ENCODE measurements at regions not wholly inside any gene's neighbourhood (a gene's known extent, or its start where the extent isn't known, plus 50 kb on each side); places are given as distances from the start of the nearest gene placed in this dataset.

- DNase-seq = no peak
These were observed 485.0 kb downstream of the TAF11L14 start for GRCh38 chr5:18119156-18119785.

GRCh38 chr5:18141222-18141621 is 507.0 kb downstream of the TAF11L14 start:
- no peak for DNase-seq

DNA sequence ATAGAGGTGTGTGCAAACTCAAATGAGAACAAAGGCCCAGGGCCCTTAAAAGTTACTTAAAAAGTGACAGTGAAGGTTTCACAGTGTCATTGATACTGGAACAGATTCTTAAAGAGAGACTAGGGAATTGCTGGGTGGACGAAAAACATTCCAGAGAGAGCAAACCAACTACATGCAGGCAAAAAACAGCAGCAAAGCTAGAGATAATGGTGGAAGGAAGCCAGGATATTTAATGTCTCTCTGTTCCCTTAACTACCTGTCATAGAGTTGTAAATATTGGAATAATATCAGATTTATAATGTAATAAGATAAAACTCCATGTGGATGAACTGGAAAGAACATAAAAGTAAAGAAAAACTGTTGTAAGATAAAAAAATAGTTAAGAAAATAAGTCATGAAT is 508.6 kb downstream of the TAF11L14 start:
- no peak for DNase-seq

GRCh38 chr5:18152671-18153070 is 518.4 kb downstream of the TAF11L14 start:
- DNase-seq = no peak

DNA sequence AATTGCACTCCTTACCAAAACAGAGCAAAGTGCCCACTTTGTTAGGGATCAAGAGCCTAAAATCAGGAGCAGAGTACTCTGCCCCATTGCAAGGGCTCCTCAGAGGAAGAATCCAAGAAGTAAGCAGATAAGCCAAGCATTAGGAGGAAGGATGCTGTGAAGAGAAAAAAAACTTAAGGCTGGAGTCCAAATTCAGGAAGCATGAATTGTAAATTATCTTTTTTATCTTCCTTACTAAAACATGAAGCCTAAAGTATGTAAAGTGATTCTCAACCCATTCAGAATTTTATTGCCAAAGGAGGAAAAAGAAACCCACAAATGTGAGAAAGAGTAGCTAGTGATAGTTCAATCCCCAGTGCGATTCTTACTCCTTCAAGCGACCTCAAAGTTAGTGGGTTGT is 523.9 kb downstream of the TAF11L14 start:
- no peak for DNase-seq

DNA sequence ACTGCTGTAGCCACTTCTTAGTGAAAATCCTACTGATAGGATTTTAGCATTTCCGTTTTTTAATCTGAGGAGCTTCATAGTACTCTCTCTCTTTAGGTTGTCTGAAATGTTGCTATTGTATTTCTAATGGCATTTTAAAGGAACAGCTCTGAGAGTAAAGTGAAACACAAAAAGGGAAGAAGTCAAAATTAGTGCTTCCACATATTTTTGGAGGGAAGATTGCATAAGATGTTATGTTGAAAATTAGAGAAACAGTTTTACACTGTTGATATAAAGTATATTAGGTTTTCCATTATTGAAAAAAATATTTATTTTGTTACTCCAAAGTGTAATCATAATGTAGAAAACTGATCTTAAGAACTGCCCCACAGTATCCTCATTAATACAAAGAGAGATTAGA is 525.1 kb downstream of the TAF11L14 start:
- DNase-seq = no peak

DNA sequence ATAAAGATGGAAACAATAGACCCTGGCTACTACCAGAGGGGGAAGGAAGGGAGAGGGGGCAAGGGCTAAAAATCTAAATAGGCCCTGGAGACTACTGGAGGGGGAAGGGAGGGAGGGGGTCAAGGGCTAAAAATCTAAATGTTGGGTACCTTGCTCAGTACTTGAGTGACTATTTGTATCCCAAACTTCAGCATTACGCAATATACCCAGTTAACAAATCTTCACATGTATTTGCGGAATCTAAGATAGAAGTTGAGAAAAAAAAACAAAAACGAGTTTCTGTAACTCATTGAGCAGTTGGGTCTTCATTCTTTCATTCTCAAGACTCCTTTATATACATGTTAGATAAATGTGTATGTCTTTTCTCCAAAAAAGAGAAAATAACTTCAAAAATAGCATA is 537.4 kb downstream of the TAF11L14 start:
- DNase-seq = no peak

GRCh38 chr5:18179579-18179978 is 545.3 kb downstream of the TAF11L14 start:
- no peak for DNase-seq

DNA sequence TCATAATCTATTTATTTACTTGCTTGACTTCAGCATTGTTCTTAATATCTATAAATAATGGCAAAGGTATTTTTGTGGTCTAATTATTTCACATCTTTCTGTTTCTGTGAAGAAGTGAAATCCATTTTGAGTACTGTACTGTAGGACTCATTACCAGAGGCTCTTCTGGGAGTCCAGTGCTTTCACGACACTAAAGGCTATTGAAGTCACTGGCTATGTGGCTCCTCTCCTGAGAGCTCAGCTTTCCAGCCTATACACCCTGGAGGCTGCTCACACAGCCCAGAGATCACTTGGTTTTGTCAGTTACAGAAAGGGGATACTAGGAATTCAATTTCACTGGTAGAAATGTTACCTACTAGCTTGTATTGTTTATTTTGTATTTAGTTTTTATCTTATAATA is 547.3 kb downstream of the TAF11L14 start:
- DNase-seq = no peak

- no peak for DNase-seq
These were observed 561.6 kb downstream of the TAF11L14 start for GRCh38 chr5:18195910-18196309.

GRCh38 chr5:18197734-18198133 is 563.5 kb downstream of the TAF11L14 start:
- DNase-seq = no peak

DNA sequence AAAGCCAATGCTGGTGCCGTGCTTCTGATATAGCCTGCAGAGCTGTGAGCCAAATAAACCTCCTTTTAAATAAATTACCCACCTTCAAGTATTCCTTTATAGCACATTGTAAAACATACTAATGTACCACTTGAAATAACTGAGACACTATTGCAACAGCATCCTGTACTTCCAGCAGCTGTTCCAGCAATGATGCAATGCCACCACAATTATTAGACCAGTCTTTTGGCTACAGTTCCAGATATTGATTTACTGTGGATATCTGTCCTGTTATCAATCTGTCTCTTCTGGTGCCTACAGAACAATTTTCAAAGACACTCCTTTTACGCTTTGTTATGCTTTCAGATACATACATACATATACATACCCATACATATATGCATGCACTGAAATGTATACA is 567.9 kb downstream of the TAF11L14 start:
- DNase-seq = no peak

- DNase-seq = no peak
These were observed 569.0 kb downstream of the TAF11L14 start for GRCh38 chr5:18203296-18203695.

DNA sequence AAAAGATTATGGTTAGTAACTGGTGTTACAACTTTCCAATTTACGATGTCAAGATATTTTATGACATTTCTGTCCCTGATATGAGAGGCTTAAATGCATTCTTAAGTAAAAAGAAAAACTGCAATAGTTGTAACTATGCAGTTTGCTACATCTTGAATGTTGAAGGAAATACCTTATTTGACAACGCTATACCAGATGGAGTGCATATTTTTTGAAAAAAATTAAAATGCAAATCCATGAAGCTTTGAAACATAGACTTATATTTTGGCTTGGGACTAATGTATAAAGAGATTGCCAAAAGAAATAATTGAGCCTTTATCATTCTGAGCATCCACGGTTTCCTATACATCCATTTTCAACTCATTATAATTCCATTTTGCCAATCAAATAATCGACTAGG is 579.4 kb downstream of the TAF11L14 start:
- DNase-seq = no peak

DNA sequence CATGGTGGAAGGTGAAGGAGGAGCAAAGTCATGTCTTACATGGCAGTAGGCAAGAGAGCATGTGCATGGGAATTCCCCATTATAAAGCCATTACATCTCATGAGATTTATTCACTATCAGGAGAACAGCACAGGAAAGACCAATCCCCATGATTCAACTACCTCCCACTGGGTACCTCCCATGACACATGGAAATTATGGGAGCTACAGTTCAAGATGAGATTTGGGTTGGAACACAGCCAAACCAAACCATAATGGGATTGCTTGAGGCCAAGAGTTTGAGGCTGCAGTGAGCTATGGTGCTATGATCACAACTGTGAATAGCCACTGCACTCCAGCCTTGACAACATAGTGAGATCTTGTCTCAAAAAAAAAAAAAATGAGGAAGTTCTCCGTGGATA is 581.8 kb downstream of the TAF11L14 start:
- DNase-seq = no peak

- DNase-seq = no peak
These were observed 582.5 kb downstream of the TAF11L14 start for GRCh38 chr5:18216729-18217128.

- DNase-seq = no peak
These were observed 585.0 kb downstream of the TAF11L14 start for GRCh38 chr5:18219241-18219640.

DNA sequence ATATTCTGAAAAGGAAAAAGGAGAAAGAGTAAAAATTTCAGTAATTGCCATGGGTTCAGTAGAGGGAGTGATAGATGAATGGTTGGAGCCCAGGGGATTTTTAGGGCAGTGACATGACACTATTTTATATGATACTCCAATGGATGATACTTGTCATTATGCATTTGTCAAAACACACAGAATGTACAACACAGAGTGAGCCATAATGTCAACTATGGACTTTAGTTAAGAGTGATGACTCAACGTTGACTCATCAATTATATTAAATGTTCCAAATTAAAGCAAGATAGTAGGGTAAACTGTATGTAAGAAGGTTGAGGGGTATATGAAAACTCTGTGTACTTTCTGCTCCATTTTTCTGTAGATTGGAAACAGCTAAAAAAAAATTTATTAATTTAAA is 586.4 kb downstream of the TAF11L14 start:
- DNase-seq = no peak

- DNase-seq = no peak
These were observed 602.1 kb downstream of the TAF11L14 start for GRCh38 chr5:18236386-18236785.

DNA sequence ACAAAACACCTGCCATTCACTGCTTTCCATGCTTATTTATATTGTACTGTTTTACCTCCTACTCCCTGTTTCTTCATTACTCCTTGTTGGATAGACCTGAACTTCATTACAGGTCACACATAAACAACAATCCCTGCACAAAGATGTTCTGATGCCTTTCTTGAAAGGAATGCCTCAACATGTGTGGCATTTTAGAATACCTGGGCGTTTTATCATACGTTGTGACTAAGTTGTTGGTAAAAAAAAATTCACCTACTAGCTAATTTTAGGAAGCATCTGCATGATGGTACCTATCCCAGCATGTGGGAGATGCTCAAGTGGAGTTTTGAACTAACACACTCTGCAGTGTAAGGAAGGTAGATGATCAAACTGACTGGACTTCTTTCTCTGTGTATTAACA is 604.1 kb downstream of the TAF11L14 start:
- no peak for DNase-seq

GRCh38 chr5:18240971-18241370 is 606.7 kb downstream of the TAF11L14 start:
- DNase-seq = no peak

DNA sequence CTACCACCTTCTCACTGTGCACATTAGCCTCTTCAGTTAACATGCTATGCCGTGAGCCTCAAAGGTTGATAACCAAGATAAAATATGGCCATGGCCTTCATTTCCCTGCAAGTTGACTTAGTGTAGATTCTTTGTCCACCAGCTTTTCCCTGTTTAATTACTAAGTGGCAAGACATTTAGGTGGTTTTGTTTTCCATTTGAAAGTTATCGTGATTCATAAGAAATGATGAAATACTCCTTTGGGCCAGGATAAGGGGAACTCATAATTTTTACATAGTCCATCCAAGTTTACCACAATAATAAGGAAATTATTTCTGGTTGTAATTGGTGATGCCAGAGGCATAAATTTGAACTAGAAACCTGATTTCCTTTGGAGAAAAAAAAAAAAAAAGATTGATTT is 609.6 kb downstream of the TAF11L14 start:
- DNase-seq = no peak

- DNase-seq = no peak
These were observed 610.0 kb downstream of the TAF11L14 start for GRCh38 chr5:18244309-18244708.

GRCh38 chr5:18252559-18252958 is 618.3 kb downstream of the TAF11L14 start:
- DNase-seq = no peak

GRCh38 chr5:18264126-18264882 is 630.0 kb downstream of the TAF11L14 start:
- DNase-seq = no peak

Data from activated effector memory CD4-positive, alpha-beta T cell treated with anti-CD3 and anti-CD28 coated beads, Interleukin-2, amount 50 U/mL, for 16 hours (primary cell).